Colonic mucosa (tissue), 4 donors: ENCODE measurements at regions not wholly inside any gene's neighbourhood (a gene's known extent, or its start where the extent isn't known, plus 50 kb on each side); places are given as distances from the start of the nearest gene placed in this dataset.
A peak's percentile ranks its signal among the peaks of the same experiment; 100 is the strongest.

ENCODE experiments used
- DNase-seq: peaks from one replicate; pipeline ENCODE4 v3.0.0-alpha.2; 2020
- H3K27ac ChIP-seq: fragments of 200-600 bp; one replicate; pipeline ENCODE4 v1.8.0; 2021
- H3K27me3 ChIP-seq: fragments of 200-600 bp; one replicate; pipeline ENCODE4 v1.8.0; 2021
- H3K36me3 ChIP-seq: fragments of 200-600 bp; one replicate; pipeline ENCODE4 v1.8.0; 2021
- H3K4me1 ChIP-seq: fragments of 200-600 bp; one replicate; pipeline ENCODE4 v1.8.0; 2021; ENCODE audit warnings: mild to moderate bottlenecking
- H3K4me3 ChIP-seq: fragments of 200-600 bp; one replicate; pipeline ENCODE4 v1.8.0; 2021
- H3K9ac ChIP-seq, 2 donors: one replicate each; pipeline ENCODE4 v1.7.0; 2013; ENCODE audit warnings: control low read depth in 2 of 2, low read depth in 2 of 2, low read length in 2 of 2
- H3K9me3 ChIP-seq: fragments of 200-600 bp; one replicate; pipeline ENCODE4 v1.8.0; 2021
- CTCF ChIP-seq: fragments of 200-600 bp; IDR thresholded peaks from one replicate; pipeline ENCODE4 v1.8.0; 2022; ENCODE audit warnings: antibody characterized with exemption, mild to moderate bottlenecking
- intact Hi-C: fragments of 100-400 bp; cut with DNase I; formaldehyde crosslinking; loops from one replicate; pipeline ENCODE4 v1.14.1; 2022
- donor health status: healthy.
- donor health status: DM: no; HTN: no; CAD: no.
- donor health status: DM: no; HTN: no; CAD: no.

DNA sequence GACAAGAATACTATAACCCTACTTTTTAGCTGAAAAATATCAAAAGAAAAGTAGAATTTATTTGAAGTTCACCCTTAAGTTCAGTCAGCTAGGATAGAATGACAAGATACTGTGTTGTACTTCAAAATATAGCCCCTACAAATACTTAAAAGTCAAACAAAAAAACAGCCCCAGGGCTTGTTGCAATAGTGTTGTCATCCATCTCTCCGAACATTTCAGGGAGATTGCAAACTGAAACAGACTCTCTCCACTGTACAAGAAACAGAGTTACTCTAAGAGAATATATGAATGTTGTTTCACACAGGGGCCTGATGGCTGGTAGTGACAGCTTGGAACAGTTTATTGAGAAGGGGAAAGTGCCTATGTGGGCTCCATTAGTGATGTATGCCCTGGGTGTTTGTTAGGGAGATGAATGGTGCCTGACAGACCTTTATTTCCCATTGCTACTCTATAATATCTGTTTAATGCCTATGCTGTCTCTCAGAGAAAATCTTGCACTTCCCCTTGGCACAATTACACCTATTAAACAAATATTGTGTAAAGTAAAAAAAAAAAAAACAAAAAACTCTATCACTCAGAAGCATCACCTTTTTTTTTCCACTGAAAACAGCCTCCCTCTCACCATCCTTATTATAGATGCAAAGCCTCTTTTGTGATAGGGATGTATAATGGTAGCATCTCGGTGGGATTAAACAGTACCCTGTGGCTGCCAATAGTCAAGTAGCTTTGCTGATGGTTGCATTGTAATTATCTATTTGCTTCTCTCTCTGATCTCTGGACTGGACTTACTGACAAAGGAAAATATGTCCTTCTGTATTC is 506.3 kb upstream of the LUZP2 start:
- DNase-seq, result no peak
- H3K27ac ChIP-seq, result no peak overlapping the region
- no peaks in the 10 kb centered on the region for H3K9me3 ChIP-seq
- H3K27me3 ChIP-seq, result no peaks in the 10 kb centered on the region
- H3K9ac ChIP-seq, result no peak overlapping the region
- no peak overlapping the region for H3K4me3 ChIP-seq
- no peaks in the 10 kb centered on the region for H3K36me3 ChIP-seq
- H3K4me1 ChIP-seq, result no peaks in the 10 kb centered on the region
- intact Hi-C loops, result no loop called here
- no peak for TF ChIP-seq CTCF

GRCh38 chr11:23991165-23991539 is 505.7 kb upstream of the LUZP2 start:
- Histone ChIP-seq H3K27me3 (no peaks in the 10 kb centered on the region), H3K27ac (no peak overlapping the region), H3K4me1 (no peaks in the 10 kb centered on the region), H3K9ac (no peak overlapping the region), H3K36me3 (no peaks in the 10 kb centered on the region), H3K4me3 (no peak overlapping the region), H3K9me3 (no peaks in the 10 kb centered on the region)
- no peak for DNase-seq
- intact Hi-C loops, result no loop called here
- TF ChIP-seq CTCF, result no peak

DNA sequence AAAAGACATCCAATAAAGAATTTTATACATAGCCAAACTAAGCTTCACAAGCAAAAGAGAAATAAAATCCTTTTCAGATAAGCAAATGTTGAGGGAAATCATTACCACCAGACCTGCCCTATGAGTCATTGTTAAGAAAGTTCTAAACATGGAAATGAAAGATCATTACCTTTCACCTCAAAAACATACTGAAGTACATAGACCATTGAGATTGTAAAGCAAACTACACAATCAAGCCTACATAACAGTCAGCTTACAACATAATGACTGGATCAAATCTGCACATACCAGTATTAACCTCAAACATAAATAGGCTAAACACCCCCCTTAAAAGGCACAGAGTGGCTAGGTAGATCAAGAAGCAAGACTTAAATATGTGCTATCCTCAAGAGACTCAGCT is 501.0 kb upstream of the LUZP2 start:
- no peak for DNase-seq
- TF ChIP-seq CTCF, result no peak
- H3K4me3 ChIP-seq, result no peak overlapping the region
- no peaks in the 10 kb centered on the region for H3K4me1 ChIP-seq
- no peak overlapping the region for H3K9ac ChIP-seq
- no peaks in the 10 kb centered on the region for H3K36me3 ChIP-seq
- intact Hi-C loops, result no loop called here
- peak overlapping the region; percentile 43 for H3K27ac ChIP-seq
- H3K9me3 ChIP-seq, result no peaks in the 10 kb centered on the region
- no peaks in the 10 kb centered on the region for H3K27me3 ChIP-seq

GRCh38 chr11:23997356-23997755 is 499.5 kb upstream of the LUZP2 start:
- no peak for TF ChIP-seq CTCF
- no peaks in the 10 kb centered on the region for H3K4me1 ChIP-seq
- no peaks in the 10 kb centered on the region for H3K27me3 ChIP-seq
- no peaks in the 10 kb centered on the region for H3K9me3 ChIP-seq
- intact Hi-C loops, result no loop called here
- no peak for DNase-seq
- H3K36me3 ChIP-seq, result no peaks in the 10 kb centered on the region
- no peak overlapping the region for H3K9ac ChIP-seq
- no peak overlapping the region for H3K4me3 ChIP-seq
- no peak overlapping the region for H3K27ac ChIP-seq

DNA sequence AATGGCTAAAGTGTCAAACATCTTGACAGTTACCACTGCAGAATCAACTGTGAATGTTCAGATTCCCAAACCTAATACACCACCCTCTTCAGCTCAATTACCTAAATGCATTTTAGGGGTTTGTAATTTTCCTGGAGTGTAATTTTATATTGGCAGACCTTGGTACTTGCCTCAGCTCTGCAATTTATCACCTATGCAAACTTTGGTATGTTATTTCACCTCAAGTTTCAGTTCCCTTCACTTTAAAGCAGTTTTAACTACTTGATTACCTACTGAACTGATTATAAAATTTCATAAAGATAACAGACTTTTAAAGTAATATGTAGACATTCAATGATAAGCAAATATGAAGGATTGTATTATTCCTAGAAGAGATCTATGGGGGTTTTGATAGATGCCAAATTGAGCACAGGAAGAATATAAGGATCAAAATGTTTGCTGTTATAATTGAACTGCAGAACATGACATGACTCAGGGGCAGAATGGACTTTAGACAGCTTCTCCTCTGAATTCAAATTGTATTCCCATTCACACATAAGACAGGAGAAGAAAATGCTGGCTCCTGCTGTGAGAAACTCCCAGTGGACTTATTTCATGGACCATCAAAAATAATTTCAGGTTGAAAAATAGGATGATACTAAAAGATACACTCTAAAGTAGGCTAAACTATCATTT is 491.5 kb upstream of the LUZP2 start:
- Histone ChIP-seq H3K9me3 (no peaks in the 10 kb centered on the region), H3K36me3 (no peaks in the 10 kb centered on the region), H3K27ac (no peak overlapping the region), H3K4me1 (no peaks in the 10 kb centered on the region), H3K9ac (no peak overlapping the region), H3K4me3 (no peak overlapping the region), H3K27me3 (no peaks in the 10 kb centered on the region)
- no peak for DNase-seq
- intact Hi-C loops, result loop anchor here (5.0 kb wide), 1 partner anchor 968 kb away; no protein-coding TSS in a partner anchor
- TF ChIP-seq CTCF, result no peak
